HG03520 (cell line): ENCODE measurements at regions not wholly inside any gene's neighbourhood (a gene's known extent, or its start where the extent isn't known, plus 50 kb on each side); places are given as distances from the start of the nearest gene placed in this dataset.

Experiments
- ATAC-seq: cut with Tn5 transposase; IDR thresholded peaks from one replicate; pipeline ENCODE4 v1.9.1; 2021; ENCODE audit warnings: mild to moderate bottlenecking, moderate library complexity; ENCODE audit not compliant: unreplicated experiment

DNA sequence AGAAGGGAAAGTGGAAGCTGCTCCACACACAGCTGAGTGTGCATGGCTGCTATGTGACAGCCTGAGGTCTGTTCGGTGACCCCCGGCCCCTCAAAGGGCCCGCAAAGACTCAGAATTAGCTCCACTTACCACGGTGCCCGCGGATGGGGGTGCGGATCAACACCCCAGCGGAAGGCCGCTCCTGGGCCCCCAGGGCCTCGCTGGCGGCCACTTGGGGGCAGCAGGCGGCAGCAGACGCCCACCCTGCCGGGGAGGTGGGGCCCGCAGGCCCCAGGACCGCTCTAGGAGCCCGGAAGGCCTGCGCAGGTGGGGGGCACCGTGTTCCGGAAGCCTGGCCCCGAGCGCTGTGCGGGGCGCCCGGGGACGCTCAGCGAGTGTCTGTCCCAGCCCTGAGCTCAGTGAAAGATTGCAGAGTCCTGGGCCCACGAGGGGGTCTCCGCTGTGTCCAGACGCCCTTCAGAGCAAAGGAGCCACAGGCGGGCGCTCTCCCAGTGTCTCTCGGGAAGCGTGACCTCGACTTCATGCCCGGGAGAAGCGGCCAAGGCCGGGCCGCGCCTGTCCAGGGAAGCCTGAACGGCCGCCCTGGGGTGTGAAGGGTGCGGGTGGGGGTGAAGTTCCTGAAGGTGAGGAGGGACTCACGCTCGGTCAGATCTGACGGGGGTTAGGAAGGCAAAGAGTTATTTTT lies 118.7 kb downstream of the VAPA start:
- ATAC-seq: no peak

DNA sequence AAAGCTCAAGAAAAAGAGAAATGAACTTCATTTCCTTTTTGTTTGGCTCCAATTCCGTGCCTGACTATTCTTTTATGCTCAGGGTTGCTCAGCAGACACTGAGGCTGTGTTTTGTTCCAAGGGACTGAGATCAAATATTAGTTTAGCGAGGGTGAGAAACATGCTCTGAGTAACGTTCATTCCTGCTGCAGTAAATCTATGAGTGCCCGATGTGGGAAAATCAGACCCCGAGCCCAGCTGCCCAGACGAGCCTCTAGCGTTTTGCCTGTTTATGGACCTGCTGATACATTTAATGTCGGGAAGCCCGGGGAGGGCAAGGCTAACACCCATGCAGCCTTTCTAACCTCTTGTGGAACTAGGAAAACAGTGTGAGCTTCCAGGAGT lies 119.2 kb downstream of the VAPA start:
- ATAC-seq: no peak

GRCh38 chr18:10035281-10035991 lies 121.6 kb downstream of the VAPA start:
- ATAC-seq: no peak

GRCh38 chr18:10036479-10036878 lies 122.7 kb downstream of the VAPA start:
- no peak for ATAC-seq

DNA sequence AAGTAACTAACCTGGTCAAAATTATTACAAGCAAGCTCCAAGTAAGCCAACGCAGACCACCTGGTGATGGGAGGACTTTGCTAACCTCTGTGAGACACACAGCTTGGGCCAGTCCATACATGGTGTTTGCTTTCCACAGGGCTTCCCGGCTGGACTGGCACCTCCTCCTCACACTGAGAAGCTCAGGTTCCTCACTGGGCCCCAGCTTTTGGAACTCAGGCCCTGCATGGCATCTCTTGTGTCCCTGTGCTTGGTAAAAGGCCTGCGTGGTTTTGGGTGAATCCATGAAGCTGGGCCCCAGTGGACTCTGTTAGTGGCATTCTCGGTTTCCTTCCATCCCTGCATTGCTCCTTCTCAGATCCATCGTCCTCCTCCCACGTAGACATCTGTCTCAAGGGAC lies 123.4 kb downstream of the VAPA start:
- no peak for ATAC-seq

DNA sequence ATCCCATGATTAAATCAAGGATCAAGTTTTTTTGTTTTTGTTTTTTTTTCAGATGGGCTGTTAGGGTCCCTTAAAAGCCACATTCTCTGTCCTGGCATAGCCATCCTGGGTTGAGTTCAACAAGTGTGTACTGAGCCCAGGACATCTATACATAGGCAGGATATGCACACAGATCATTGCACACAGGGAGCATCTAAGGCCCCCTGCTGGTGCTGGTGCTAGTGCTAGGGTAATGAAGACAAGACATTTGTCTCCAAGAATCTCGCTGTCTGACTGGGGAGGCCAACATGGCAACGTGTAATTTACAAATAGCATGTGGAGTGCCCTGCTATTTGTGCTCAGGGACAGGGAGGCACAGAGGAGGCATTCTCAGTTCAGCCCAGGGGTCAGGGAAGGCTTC lies 124.5 kb downstream of the VAPA start:
- ATAC-seq: no peak

- ATAC-seq: no peak
These were observed 126.6 kb downstream of the VAPA start for GRCh38 chr18:10040287-10041011.

- ATAC-seq: no peak
These were observed 127.4 kb downstream of the VAPA start for GRCh38 chr18:10041180-10041579.

DNA sequence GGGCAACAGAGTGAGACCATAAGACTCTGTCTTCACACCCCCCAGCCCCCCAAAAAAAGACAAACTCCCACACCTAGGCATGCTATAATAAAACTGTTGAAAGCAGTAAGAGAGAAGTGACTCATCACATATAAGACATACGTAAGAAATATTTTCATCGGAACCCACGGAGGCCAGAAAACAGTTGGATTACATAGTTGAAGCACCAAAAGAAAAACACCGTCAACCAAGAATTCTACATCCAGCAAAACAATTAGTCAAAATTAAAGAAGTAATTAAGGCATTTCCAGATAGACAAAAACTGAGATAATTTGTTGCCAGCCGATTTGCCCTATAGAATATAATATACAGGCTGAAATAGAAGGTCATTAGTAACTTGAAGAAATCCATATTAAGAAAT lies 128.7 kb downstream of the VAPA start:
- no peak for ATAC-seq

GRCh38 chr18:10044054-10044453 lies 130.2 kb downstream of the VAPA start:
- no peak for ATAC-seq

DNA sequence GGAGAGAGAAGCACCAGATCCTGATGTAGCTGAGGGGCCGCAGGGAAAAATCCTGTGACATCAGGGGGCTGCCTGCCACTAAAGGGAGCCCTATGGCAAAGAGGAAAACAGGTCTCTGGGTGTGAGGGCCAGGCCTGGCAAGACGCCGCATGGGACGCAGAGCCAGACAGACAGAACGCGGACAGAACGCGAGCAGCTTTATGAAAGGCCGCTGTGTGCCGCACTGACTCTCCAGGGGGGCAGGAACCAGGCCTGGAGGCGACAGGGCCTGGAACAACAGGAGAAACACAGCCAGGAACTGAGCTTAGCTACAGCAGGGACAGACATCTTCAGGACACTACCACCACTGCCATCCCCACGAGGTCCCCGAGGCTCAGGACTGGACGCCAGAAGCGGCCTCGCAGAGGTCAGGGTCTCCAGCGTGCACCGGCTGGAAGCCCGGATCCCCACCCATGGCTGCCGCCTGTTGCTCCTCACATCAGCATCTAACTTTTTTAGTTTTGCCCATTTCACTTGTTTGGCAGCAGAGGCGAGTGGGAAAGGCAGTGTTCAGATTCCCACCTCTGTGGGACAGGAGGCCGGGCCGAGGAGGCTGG lies 131.6 kb downstream of the VAPA start:
- ATAC-seq: no peak

GRCh38 chr18:10046178-10046807 lies 132.5 kb downstream of the VAPA start:
- ATAC-seq: no peak

DNA sequence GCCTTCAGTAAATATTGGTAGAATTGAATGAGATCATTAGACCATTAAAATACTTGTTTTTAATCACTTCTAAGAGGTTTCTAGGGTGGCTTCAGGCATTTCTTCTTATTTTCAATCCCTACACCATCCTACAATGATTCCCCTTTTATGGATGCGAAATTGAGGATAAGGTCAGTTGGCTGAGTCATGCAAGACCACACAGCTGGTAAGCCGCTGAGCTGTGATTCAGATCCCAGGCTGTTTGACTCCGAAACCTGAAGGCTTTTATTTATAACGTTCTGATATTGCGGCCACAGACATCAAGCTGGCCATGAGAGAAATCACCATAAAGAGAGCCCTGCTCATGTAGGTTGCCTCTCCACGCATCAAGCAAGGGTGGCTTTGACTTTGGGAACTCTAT lies 133.4 kb downstream of the VAPA start:
- no peak for ATAC-seq

DNA sequence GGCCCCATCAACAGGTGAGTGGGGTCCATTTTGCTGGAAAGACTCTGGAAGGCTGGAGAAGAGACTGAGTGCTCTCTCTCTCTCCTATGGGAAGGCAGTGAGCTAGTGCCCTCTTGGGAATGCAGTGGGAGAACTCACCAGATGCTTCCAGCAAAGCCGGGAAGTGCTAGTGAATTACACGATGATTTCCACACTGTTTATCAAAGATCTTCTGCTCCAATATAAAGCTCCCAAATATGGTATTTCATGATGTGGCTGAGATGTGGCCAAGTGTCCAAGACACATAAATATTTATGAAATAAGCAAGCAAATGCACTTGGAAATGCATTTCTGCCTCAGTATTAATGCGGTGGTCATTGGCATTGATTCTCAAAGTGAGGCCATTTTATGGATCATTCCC lies 135.9 kb downstream of the VAPA start:
- no peak for ATAC-seq

DNA sequence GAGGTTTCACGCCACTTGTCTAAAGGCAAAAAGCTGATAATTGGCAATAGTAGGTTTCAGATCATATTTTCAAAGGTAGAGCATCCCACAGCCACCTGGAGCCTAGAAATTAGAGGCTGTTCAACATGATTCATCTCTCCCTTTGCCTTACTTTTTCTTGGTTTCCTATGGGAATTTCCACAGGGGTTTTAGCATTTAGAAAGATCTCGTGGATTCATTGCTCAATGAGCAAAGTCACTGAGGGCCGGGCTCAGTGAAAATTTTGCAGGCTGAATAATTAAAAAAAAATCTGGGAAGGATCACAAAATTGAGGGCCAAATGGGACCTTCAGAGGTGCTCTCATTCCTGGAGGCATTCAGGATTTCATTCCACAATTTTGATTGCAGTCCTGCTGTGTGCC lies 137.1 kb downstream of the VAPA start:
- no peak for ATAC-seq

DNA sequence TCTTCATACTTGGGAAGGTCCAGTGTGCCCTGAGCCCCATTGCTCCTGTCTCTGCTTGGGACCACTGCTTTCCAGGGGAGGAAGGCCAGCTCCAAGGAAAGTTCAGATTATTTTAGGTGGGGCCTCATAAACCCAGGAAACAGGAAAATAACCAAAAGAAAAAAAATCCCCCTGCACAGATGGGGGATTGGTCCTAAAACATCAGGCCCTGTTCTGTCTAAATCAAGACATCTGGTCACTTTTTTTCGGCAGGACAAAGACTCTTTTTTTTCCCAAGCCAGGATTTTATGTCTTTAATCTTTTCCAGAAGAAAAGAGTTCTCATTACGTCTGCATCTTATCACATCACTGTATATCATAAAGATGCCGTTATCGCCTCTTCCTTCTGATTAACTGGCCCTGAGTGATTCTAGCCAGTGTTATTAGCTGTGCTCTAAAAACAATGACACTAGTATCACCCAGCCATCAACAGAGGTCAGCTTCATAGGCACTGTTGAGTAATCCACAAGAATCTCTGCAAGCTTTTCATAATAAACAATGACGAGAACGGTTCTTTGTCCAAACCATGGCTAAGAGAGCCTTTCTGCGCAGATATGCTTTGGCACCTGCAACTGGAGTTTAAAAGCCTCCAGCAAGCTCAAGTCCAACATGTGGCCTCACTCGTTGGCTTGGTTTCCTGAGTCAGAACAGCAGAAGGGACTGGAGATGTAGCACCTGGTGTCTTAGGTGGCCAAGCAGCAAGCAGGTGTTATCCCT lies 138.2 kb downstream of the VAPA start:
- ATAC-seq: no peak

- ATAC-seq: no peak
These were observed 139.1 kb downstream of the VAPA start for GRCh38 chr18:10052871-10053270.

- no peak for ATAC-seq
These were observed 140.0 kb downstream of the VAPA start for GRCh38 chr18:10053861-10054260.

- ATAC-seq: no peak
These were observed 140.6 kb downstream of the VAPA start for GRCh38 chr18:10054366-10054765.

DNA sequence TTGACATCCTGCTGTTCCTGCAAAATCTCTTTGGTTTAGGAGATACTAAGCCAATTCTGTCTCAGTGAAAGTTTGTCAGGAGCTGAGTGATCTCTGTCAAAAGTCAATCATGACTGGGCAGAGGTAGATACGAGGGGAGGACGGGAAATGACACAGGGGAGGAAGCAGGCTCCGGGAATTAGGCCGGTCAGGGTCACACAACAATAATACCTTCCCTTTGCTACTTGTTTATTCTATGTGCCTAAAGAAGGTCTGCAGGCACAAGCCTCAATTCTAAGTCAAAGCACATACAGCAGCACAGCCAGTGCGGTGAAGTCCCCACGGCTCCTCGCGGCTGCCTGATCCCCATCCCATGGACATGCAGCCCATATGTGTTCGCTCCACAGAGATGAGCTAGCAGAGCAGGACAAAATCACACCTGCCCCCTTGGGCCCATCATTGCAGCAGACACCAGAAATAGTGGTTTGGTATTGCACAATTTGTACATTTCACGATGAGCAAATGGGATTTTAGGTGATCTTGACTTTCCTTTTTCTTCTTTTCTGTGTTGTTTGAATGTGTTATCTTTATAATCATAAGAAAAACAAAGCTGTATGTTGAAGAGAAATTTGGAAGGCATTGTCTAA lies 141.4 kb downstream of the VAPA start:
- ATAC-seq: no peak
